PC-3 (cell line): ENCODE measurements at regions not wholly inside any gene's neighbourhood (a gene's known extent, or its start where the extent isn't known, plus 50 kb on each side); places are given as distances from the start of the nearest gene placed in this dataset.

Source experiments
- CTCF ChIP-seq: fragments of 300-600 bp; sonication (generic); conservative IDR thresholded peaks from 2 replicates; pipeline ENCODE4 v1.5.1; 2017; ENCODE audit warnings: antibody characterized with exemption, low read depth, mild to moderate bottlenecking, low read length
- EZH2phosphoT487 ChIP-seq: fragments of 300-600 bp; sonication (generic); IDR thresholded peaks from 2 replicates; pipeline ENCODE4 v1.6.1; 2018; ENCODE audit warnings: mild to moderate bottlenecking, antibody characterized with exemption, low read length, borderline replicate concordance

- TF ChIP-seq CTCF: no peak
- no peak for TF ChIP-seq EZH2phosphoT487
Observed at GRCh38 chr1:242690849-242691609, 166.5 kb upstream of the PLD5 start.
